SJCRH30 (cell line): ENCODE measurements at regions not wholly inside any gene's neighbourhood (a gene's known extent, or its start where the extent isn't known, plus 50 kb on each side); places are given as distances from the start of the nearest gene placed in this dataset.
"Not testable (repeated sequence)": the region's sequence is repeated elsewhere in the genome, so short reads cannot be mapped to it uniquely, and the experiment has no call there.

Source experiments
- DNase-seq, 2 experiments: peaks; one replicate each; pipeline ENCODE4 v3.0.0-alpha.2; 2015 to 2020
- H3K27ac ChIP-seq: fragments of 250-450 bp; sonication (Bioruptor Pico); 2 replicates; pipeline ENCODE4 v1.5.1; 2020; ENCODE audit warnings: mild to moderate bottlenecking, moderate library complexity
- H3K27me3 ChIP-seq: fragments of 250-450 bp; sonication (Bioruptor Pico); 2 replicates; pipeline ENCODE4 v1.5.1; 2020; ENCODE audit warnings: mild to moderate bottlenecking, moderate library complexity
- H3K36me3 ChIP-seq: fragments of 250-450 bp; sonication (Bioruptor Pico); 2 replicates; pipeline ENCODE4 v1.5.1; 2020; ENCODE audit warnings: mild to moderate bottlenecking, moderate library complexity
- H3K4me1 ChIP-seq: fragments of 250-450 bp; sonication (Bioruptor Pico); 2 replicates; pipeline ENCODE4 v1.5.1; 2020; ENCODE audit warnings: mild to moderate bottlenecking, moderate library complexity
- H3K4me3 ChIP-seq: fragments of 250-450 bp; sonication (Bioruptor Pico); 2 replicates; pipeline ENCODE4 v1.5.1; 2020; ENCODE audit warnings: mild to moderate bottlenecking, moderate library complexity
- H3K9me3 ChIP-seq: fragments of 250-450 bp; sonication (Bioruptor Pico); replicated peaks from 2 replicates; pipeline ENCODE4 v1.5.1; 2020; ENCODE audit warnings: mild to moderate bottlenecking, moderate library complexity

DNA sequence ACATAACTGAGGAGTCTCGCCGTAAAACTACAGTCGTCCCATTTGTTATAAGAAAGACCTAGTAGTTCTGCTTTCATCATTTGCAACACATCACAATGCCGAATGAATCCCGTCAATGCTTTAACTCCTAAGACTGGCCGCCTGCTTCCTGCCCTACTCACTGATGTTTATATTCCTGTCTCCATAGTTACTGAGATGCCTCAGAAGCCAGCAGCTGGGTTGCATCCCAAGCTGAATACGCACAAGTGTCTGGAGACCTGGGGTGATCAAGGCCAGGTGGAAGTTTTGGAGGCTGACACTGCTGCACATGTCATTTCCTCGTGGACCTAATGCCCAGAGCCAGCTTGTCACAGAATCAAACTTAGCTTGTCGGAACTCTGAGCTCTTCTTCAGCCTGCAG, 95.2 kb upstream of the UBE2E1 start:
- no peaks in the 10 kb centered on the region for H3K9me3 ChIP-seq
- DNase-seq: peak; percentile 48 to 62
- peaks cover 3% of the 10 kb centered on the region; the same call in 1 of the 2 replicates for H3K4me1 ChIP-seq
- no peak overlapping the region for H3K27ac ChIP-seq
- H3K36me3 ChIP-seq: no peaks in the 10 kb centered on the region
- H3K27me3 ChIP-seq: no peaks in the 10 kb centered on the region
- H3K4me3 ChIP-seq: no peak overlapping the region

GRCh38 chr3:23711916-23712494, 93.8 kb upstream of the UBE2E1 start:
- DNase-seq: no peak
- Histone ChIP-seq H3K9me3 (no peaks in the 10 kb centered on the region), H3K27ac (no peak overlapping the region), H3K4me1 (peaks cover 3% of the 10 kb centered on the region; the same call in 1 of the 2 replicates), H3K36me3 (no peaks in the 10 kb centered on the region), H3K27me3 (no peaks in the 10 kb centered on the region), H3K4me3 (no peak overlapping the region)

GRCh38 chr3:23712656-23713559, 92.8 kb upstream of the UBE2E1 start:
- Histone ChIP-seq H3K36me3 (no peaks in the 10 kb centered on the region), H3K4me1 (peaks cover 3% of the 10 kb centered on the region; the same call in 1 of the 2 replicates), H3K9me3 (no peaks in the 10 kb centered on the region), H3K27ac (no peak overlapping the region), H3K27me3 (no peaks in the 10 kb centered on the region), H3K4me3 (no peak overlapping the region)
- DNase-seq: peak in 1 of 2 experiments; percentile 51

GRCh38 chr3:23713641-23714040, 92.1 kb upstream of the UBE2E1 start:
- H3K4me3 ChIP-seq: no peak overlapping the region
- H3K27ac ChIP-seq: no peak overlapping the region
- no peaks in the 10 kb centered on the region for H3K36me3 ChIP-seq
- DNase-seq: no peak
- H3K4me1 ChIP-seq: peaks cover 3% of the 10 kb centered on the region; the same call in 1 of the 2 replicates
- no peaks in the 10 kb centered on the region for H3K27me3 ChIP-seq
- no peaks in the 10 kb centered on the region for H3K9me3 ChIP-seq

DNA sequence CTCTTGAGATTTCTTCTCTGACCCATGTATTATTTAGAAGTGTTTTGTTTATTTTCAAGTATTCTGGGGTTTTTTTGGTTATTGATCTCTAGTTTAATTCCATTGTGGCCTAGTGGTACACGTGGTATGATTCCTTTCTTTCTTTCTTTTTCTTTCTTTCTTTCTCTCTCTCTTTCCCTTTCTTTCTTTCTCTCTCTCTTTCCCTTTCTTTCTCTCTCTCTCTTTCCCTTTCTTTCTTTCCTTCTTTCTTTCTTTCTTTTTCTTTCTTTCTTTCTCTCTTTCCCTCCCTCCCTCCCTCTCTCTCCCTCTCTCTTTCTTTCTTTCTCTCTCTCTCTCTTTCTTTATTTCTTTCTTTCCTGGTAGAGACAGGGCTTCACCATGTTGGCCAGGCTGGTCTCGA, 85.7 kb upstream of the UBE2E1 start:
- H3K36me3 ChIP-seq: no peaks in the 10 kb centered on the region
- no peaks in the 10 kb centered on the region for H3K9me3 ChIP-seq
- 0 out of 2 replicates have a peak, but pooled peaks cover 3% of the 10 kb centered on the region for H3K4me1 ChIP-seq
- no peak overlapping the region for H3K4me3 ChIP-seq
- H3K27ac ChIP-seq: no peak overlapping the region
- no peaks in the 10 kb centered on the region for H3K27me3 ChIP-seq
- DNase-seq: no peak

GRCh38 chr3:23720885-23721284, 84.9 kb upstream of the UBE2E1 start:
- H3K4me3 ChIP-seq: no peak overlapping the region
- H3K27ac ChIP-seq: no peak overlapping the region
- DNase-seq: no peak
- H3K4me1 ChIP-seq: 0 out of 2 replicates have a peak, but pooled peaks cover 3% of the 10 kb centered on the region
- H3K9me3 ChIP-seq: no peaks in the 10 kb centered on the region
- H3K36me3 ChIP-seq: no peaks in the 10 kb centered on the region
- H3K27me3 ChIP-seq: no peaks in the 10 kb centered on the region

GRCh38 chr3:23723141-23723540, 82.6 kb upstream of the UBE2E1 start:
- Histone ChIP-seq H3K4me1 (0 out of 2 replicates have a peak, but pooled peaks cover 3% of the 10 kb centered on the region), H3K27me3 (no peaks in the 10 kb centered on the region), H3K27ac (no peak overlapping the region), H3K9me3 (no peaks in the 10 kb centered on the region), H3K4me3 (no peak overlapping the region), H3K36me3 (no peaks in the 10 kb centered on the region)
- no peak for DNase-seq

GRCh38 chr3:23723930-23724329, 81.8 kb upstream of the UBE2E1 start:
- no peaks in the 10 kb centered on the region for H3K27me3 ChIP-seq
- H3K4me1 ChIP-seq: 0 out of 2 replicates have a peak, but pooled peaks cover 7% of the 10 kb centered on the region
- no peak overlapping the region for H3K4me3 ChIP-seq
- no peak for DNase-seq
- no peak overlapping the region for H3K27ac ChIP-seq
- no peaks in the 10 kb centered on the region for H3K36me3 ChIP-seq
- no peaks in the 10 kb centered on the region for H3K9me3 ChIP-seq

- H3K4me3 ChIP-seq: no peak overlapping the region
- no peaks in the 10 kb centered on the region for H3K36me3 ChIP-seq
- H3K27me3 ChIP-seq: no peaks in the 10 kb centered on the region
- H3K27ac ChIP-seq: no peak overlapping the region
- 0 out of 2 replicates have a peak, but pooled peaks cover 4% of the 10 kb centered on the region for H3K4me1 ChIP-seq
- no peak for DNase-seq
- H3K9me3 ChIP-seq: no peaks in the 10 kb centered on the region
Observed at GRCh38 chr3:23726811-23727548, 78.8 kb upstream of the UBE2E1 start.

GRCh38 chr3:23728601-23729117, 77.1 kb upstream of the UBE2E1 start:
- H3K36me3 ChIP-seq: no peaks in the 10 kb centered on the region
- H3K4me3 ChIP-seq: no peak overlapping the region
- H3K27ac ChIP-seq: no peak overlapping the region
- 0 out of 2 replicates have a peak, but pooled peaks cover 4% of the 10 kb centered on the region for H3K4me1 ChIP-seq
- no peaks in the 10 kb centered on the region for H3K9me3 ChIP-seq
- no peak for DNase-seq
- no peaks in the 10 kb centered on the region for H3K27me3 ChIP-seq

DNA sequence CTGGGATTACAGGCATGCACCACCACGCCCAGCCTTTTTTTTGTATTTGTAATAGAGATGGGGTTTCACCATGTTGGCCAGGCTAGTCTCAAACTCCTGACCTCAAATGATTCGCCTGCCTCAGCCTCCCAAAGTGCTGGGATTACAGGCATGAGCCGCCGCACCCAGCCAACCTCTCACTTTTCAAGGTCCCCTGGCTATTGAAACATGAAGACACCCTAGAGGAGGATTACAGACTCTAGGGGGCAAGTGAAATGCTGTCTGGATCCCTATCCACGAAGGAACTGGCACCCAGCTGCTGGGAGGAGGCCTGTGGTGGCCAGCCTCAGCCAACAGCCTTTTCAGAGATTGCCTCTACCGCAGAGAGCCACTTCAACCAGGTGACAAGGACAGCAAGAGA, 76.4 kb upstream of the UBE2E1 start:
- not testable (repeated sequence) for H3K36me3 ChIP-seq, H3K9me3 ChIP-seq, H3K27ac ChIP-seq, H3K4me1 ChIP-seq, H3K27me3 ChIP-seq, DNase-seq, H3K4me3 ChIP-seq

DNA sequence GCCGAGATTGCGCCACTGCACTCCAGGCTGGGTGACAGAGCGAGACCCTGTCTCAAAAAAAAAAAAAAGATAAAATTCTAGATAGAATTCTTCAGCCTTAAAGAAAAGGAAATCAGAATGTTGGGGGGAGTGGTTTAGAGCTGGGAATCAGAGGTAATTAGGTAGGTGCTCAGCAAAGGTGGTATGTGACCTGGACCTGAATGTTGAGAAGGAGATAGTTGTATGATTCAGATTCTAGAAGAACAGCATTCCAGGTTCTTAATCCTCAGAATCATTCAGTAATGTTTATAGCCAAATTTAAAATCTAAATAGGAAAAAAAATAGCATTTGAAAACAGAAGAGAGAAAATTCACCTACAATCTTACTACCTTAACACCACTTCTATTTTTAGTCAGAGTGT, 71.3 kb upstream of the UBE2E1 start:
- Histone ChIP-seq H3K9me3 (no peaks in the 10 kb centered on the region), H3K27ac (no peak overlapping the region), H3K4me3 (no peak overlapping the region), H3K36me3 (no peaks in the 10 kb centered on the region), H3K4me1 (peaks cover 18% of the 10 kb centered on the region), H3K27me3 (no peaks in the 10 kb centered on the region)
- no peak for DNase-seq

- no peaks in the 10 kb centered on the region for H3K36me3 ChIP-seq
- no peaks in the 10 kb centered on the region for H3K9me3 ChIP-seq
- no peak overlapping the region for H3K4me3 ChIP-seq
- peaks cover 22% of the 10 kb centered on the region for H3K4me1 ChIP-seq
- no peak for DNase-seq
- H3K27me3 ChIP-seq: no peaks in the 10 kb centered on the region
- H3K27ac ChIP-seq: no peak overlapping the region
Observed at GRCh38 chr3:23735062-23735461, 70.7 kb upstream of the UBE2E1 start.

- Histone ChIP-seq H3K27me3 (no peaks in the 10 kb centered on the region), H3K4me3 (no peak overlapping the region), H3K9me3 (no peaks in the 10 kb centered on the region), H3K36me3 (no peaks in the 10 kb centered on the region), H3K4me1 (peaks cover 22% of the 10 kb centered on the region), H3K27ac (no peak overlapping the region)
- DNase-seq: peak; percentile 82 to 91
Observed at GRCh38 chr3:23735535-23736326, 70.0 kb upstream of the UBE2E1 start.
